Fibroblast of villous mesenchyme (primary cell): ENCODE measurements at regions not wholly inside any gene's neighbourhood (a gene's known extent, or its start where the extent isn't known, plus 50 kb on each side); places are given as distances from the start of the nearest gene placed in this dataset.

Experiments used
- DNase-seq: peaks from one replicate; pipeline ENCODE4 v3.0.0-alpha.2; 2010; ENCODE audit warnings: low read depth
- H3K4me3 ChIP-seq: 2 replicates; pipeline ENCODE4 v1.5.1; 2011; ENCODE audit warnings: low read depth, mild to moderate bottlenecking, low read length
- CTCF ChIP-seq: IDR thresholded peaks from 2 replicates; pipeline ENCODE4 v1.5.1; 2012; ENCODE audit warnings: low read depth, mild to moderate bottlenecking, low read length; ENCODE audit not compliant: insufficient read depth

GRCh38 chr1:47554901-47555300 is 117.1 kb downstream of the FOXD2 start:
- DNase-seq: no peak
- no peak for TF ChIP-seq CTCF
- H3K4me3 ChIP-seq: no peak overlapping the region

- no peak for DNase-seq
- TF ChIP-seq CTCF: no peak
- H3K4me3 ChIP-seq: no peak overlapping the region
Observed at GRCh38 chr1:47555306-47555705, 117.5 kb downstream of the FOXD2 start.

GRCh38 chr1:47555841-47556560 is 118.2 kb downstream of the FOXD2 start:
- no peak for DNase-seq
- TF ChIP-seq CTCF: no peak
- H3K4me3 ChIP-seq: no peak overlapping the region

- no peak overlapping the region for H3K4me3 ChIP-seq
- no peak for DNase-seq
- no peak for TF ChIP-seq CTCF
Observed at GRCh38 chr1:47557066-47557465, 119.2 kb downstream of the FOXD2 start.

GRCh38 chr1:47558601-47559593 is 121.1 kb downstream of the FOXD2 start:
- no peak for DNase-seq
- H3K4me3 ChIP-seq: no peak overlapping the region
- no peak for TF ChIP-seq CTCF

- DNase-seq: no peak
- TF ChIP-seq CTCF: no peak
- H3K4me3 ChIP-seq: no peak overlapping the region
Observed at GRCh38 chr1:47559944-47560695, 122.3 kb downstream of the FOXD2 start.
